K562 (cell line): ENCODE measurements at regions not wholly inside any gene's neighbourhood (a gene's known extent, or its start where the extent isn't known, plus 50 kb on each side); places are given as distances from the start of the nearest gene placed in this dataset.
A peak's percentile ranks its signal among the peaks of the same experiment; 100 is the strongest.

Experiments used
- ATAC-seq: fragments of 200-7000 bp; cut with Tn5 transposase; 3 replicates; pipeline ENCODE4 v1.9.1; 2020; ENCODE audit warnings: moderate library complexity
- BruUV-seq: library from RNA; stranded (reverse); fragments of 400-500 nt; replicated peaks from 2 replicates; lab custom pipeline; 2021; lab: Mats Ljungman, UMichigan
- CTCF ChIA-PET: fragments of 300-600 bp; formaldehyde crosslinking; extraction: SDS; loops from one replicate; lab custom pipeline; 2021; ENCODE audit warnings: low intra/inter-chr PET ratio; lab: Yijun Ruan, JAX
- POLR2A ChIA-PET: fragments of 300-600, 350-650 bp; sonication (Branson Sonifier 250); formaldehyde crosslinking; extraction: SDS; loops from one replicate; lab custom pipeline; 2021; ENCODE audit warnings: antibody characterized with exemption, inconsistent platforms; lab: Yijun Ruan, JAX
- DNase-seq, 4 experiments: peaks; one replicate each; pipeline versions ENCODE4 v3.0.0 to v3.0.0-alpha.2; 2011 to 2018; ENCODE audit warnings: low spot score in 3 of 4, mixed read lengths in 3 of 4; ENCODE audit errors: extremely low read depth in 1 of 4
- FAIRE-seq: peaks from 2 replicates; lab custom pipeline; 2011; peaks lifted over from hg19 to GRCh38; lab: Jason Lieb, UNC
- H2AFZ ChIP-seq: 2 replicates; pipeline ENCODE4 v1.6.0; 2011; ENCODE audit warnings: low read depth, low read length, control low read depth, inconsistent platforms
- H3K27ac ChIP-seq: fragments of 200-600 bp; 3 replicates; pipeline ENCODE4 v1.8.0; 2011; ENCODE audit warnings: low read depth, mild to moderate bottlenecking, control low read depth, inconsistent platforms, low read length, moderate library complexity, mixed read lengths; ENCODE audit errors: extremely low read depth
- H3K27me3 ChIP-seq, 2 experiments: fragments of 300-600 bp in 1 of 2; 2 replicates in 1 of 2; 3 replicates in 1 of 2; pipeline versions ENCODE4 v1.6.0 to v1.8.0; 2011; ENCODE audit warnings: inconsistent platforms in 2 of 2, low read length in 2 of 2, mild to moderate bottlenecking in 1 of 2, mixed read lengths in 1 of 2, moderate library complexity in 1 of 2; ENCODE audit not compliant: control insufficient read depth in 2 of 2, insufficient read depth in 2 of 2
- H3K36me3 ChIP-seq: fragments of 300-600 bp; 3 replicates; pipeline ENCODE4 v1.8.0; 2011; ENCODE audit warnings: mild to moderate bottlenecking, low read length, inconsistent platforms; ENCODE audit not compliant: control insufficient read depth, insufficient read depth
- H3K4me1 ChIP-seq, 2 experiments: fragments of 200-600 bp in 1 of 2; replicated peaks in 1 of 2; 2 replicates in 1 of 2; 3 replicates in 1 of 2; pipeline versions ENCODE4 v1.5.1 to v1.8.0; 2011; ENCODE audit warnings: inconsistent platforms in 2 of 2, low read length in 2 of 2, mild to moderate bottlenecking in 1 of 2, mixed read lengths in 1 of 2, moderate library complexity in 1 of 2; ENCODE audit not compliant: control insufficient read depth in 2 of 2, insufficient read depth in 2 of 2
- H3K4me2 ChIP-seq: 2 replicates; pipeline ENCODE4 v1.6.1; 2011; ENCODE audit warnings: low read length, control low read depth, inconsistent platforms, mixed read lengths; ENCODE audit not compliant: insufficient read depth
- H3K4me3 ChIP-seq: fragments of 200-600 bp; sonication (generic), shearing (Covaris generic); 2 replicates; pipeline ENCODE4 v1.5.1; 2016; ENCODE audit warnings: control low read depth, inconsistent platforms
- H3K79me2 ChIP-seq: fragments of 200-600 bp; 3 replicates; pipeline ENCODE4 v1.8.0; 2011; ENCODE audit warnings: low read length, inconsistent platforms; ENCODE audit not compliant: control insufficient read depth, insufficient read depth
- H3K9ac ChIP-seq, 2 experiments: 2 replicates each; pipeline versions ENCODE4 v1.6.0 to v1.6.1; 2011; ENCODE audit warnings: low read depth in 2 of 2, low read length in 2 of 2, control low read depth in 1 of 2, inconsistent platforms in 1 of 2, mild to moderate bottlenecking in 1 of 2, mixed read lengths in 1 of 2; ENCODE audit not compliant: insufficient read depth in 1 of 2
- H3K9me1 ChIP-seq: one replicate; pipeline ENCODE4 v1.6.0; 2011; ENCODE audit warnings: inconsistent platforms, mild to moderate bottlenecking, low read length, moderate library complexity; ENCODE audit not compliant: control insufficient read depth, insufficient read depth
- H3K9me3 ChIP-seq: replicated peaks from 2 replicates; pipeline ENCODE4 v1.5.1; 2011; ENCODE audit warnings: low read depth, low read length, inconsistent platforms; ENCODE audit not compliant: control insufficient read depth, insufficient read depth
- H4K20me1 ChIP-seq: replicated peaks from 2 replicates; pipeline ENCODE4 v1.6.1; 2011; ENCODE audit warnings: low read length, inconsistent platforms, mixed read lengths; ENCODE audit not compliant: control insufficient read depth, insufficient read depth
- C11orf30 ChIP-seq: fragments of 450-650 bp; IDR thresholded peaks from 2 replicates; pipeline ENCODE4 v1.6.1; 2016; ENCODE audit warnings: low read depth, mild to moderate bottlenecking
- ELF4 ChIP-seq: fragments of 450-650 bp; formaldehyde crosslinking; IDR thresholded peaks from 2 replicates; pipeline ENCODE4 v1.4.0; 2022; ENCODE audit warnings: missing genetic modification characterization
- EP400 ChIP-seq: fragments of 450-650 bp; IDR thresholded peaks from 2 replicates; pipeline ENCODE4 v1.6.1; 2017; ENCODE audit warnings: antibody characterized with exemption, mild to moderate bottlenecking, moderate library complexity
- MAFF ChIP-seq: IDR thresholded peaks from 2 replicates; pipeline ENCODE4 v1.6.1; 2012; ENCODE audit warnings: low read length, improper control_type of control experiment
- MAFG ChIP-seq: fragments of 450-650 bp; conservative IDR thresholded peaks from 2 replicates; pipeline ENCODE4 v1.6.1; 2016; ENCODE audit warnings: missing genetic modification characterization, missing compliant biosample characterization
- MAFK ChIP-seq: IDR thresholded peaks from 2 replicates; pipeline ENCODE4 v1.6.1; 2011; ENCODE audit warnings: low read length, improper control_type of control experiment
- MYC ChIP-seq, 2 experiments: fragments of 250-450 bp in 1 of 2; sonication (Bioruptor Pico) in 1 of 2; IDR thresholded peaks; 2 replicates each; pipeline versions ENCODE4 v1.5.1 to v1.6.1; 2012 to 2021; ENCODE audit warnings: low read depth in 2 of 2, borderline replicate concordance in 1 of 2, improper control_type of control experiment in 1 of 2, low read length in 1 of 2, mild to moderate bottlenecking in 1 of 2, moderate library complexity in 1 of 2
- NCOA1 ChIP-seq: fragments of 450-650 bp; IDR thresholded peaks from 2 replicates; pipeline ENCODE4 v1.6.1; 2016; ENCODE audit warnings: low read depth
- NFXL1 ChIP-seq: fragments of 450-650 bp; formaldehyde crosslinking; IDR thresholded peaks from 2 replicates; pipeline ENCODE4 v1.4.0; 2021; ENCODE audit warnings: mild to moderate bottlenecking
- PHF8 ChIP-seq: fragments of 200-600 bp; sonication (generic); IDR thresholded peaks from 2 replicates; pipeline ENCODE4 v1.6.1; 2012; ENCODE audit warnings: mixed run types, mild to moderate bottlenecking, inconsistent platforms, low read length, moderate library complexity, borderline replicate concordance
- RB1 ChIP-seq: fragments of 450-650 bp; IDR thresholded peaks from 2 replicates; pipeline ENCODE4 v1.6.1; 2017; ENCODE audit warnings: low read depth, mild to moderate bottlenecking
- SIN3B ChIP-seq: fragments of 450-650 bp; IDR thresholded peaks from 2 replicates; pipeline ENCODE4 v1.6.1; 2017; ENCODE audit warnings: low read depth, mild to moderate bottlenecking, moderate library complexity
- SMARCA5 ChIP-seq: fragments of 450-650 bp; IDR thresholded peaks from 2 replicates; pipeline ENCODE4 v1.6.1; 2016
- SOX6 ChIP-seq: fragments of 450-650 bp; IDR thresholded peaks from 2 replicates; pipeline ENCODE4 v1.6.1; 2014; ENCODE audit warnings: mild to moderate bottlenecking
- TAF7 ChIP-seq: fragments of 450-650 bp; IDR thresholded peaks from 2 replicates; pipeline ENCODE4 v1.6.1; 2016; ENCODE audit warnings: missing genetic modification characterization, missing compliant biosample characterization
- TAF9B ChIP-seq: fragments of 450-650 bp; IDR thresholded peaks from 2 replicates; pipeline ENCODE4 v1.6.1; 2018; ENCODE audit warnings: mild to moderate bottlenecking; ENCODE audit not compliant: partially characterized antibody
- TAL1 ChIP-seq: fragments of 450-650 bp; IDR thresholded peaks from 2 replicates; pipeline ENCODE4 v1.6.1; 2016; ENCODE audit warnings: mild to moderate bottlenecking
- TEAD1 ChIP-seq, 2 experiments: fragments of 450-650 bp in 1 of 2; sonication (generic) in 1 of 2; formaldehyde crosslinking; IDR thresholded peaks; 2 replicates each; pipeline versions ENCODE4 v1.4.0 to v1.8.0; 2020 to 2022; ENCODE audit warnings: mild to moderate bottlenecking in 2 of 2, missing genetic modification reagents in 1 of 2
- TGIF2 ChIP-seq: sonication (generic); formaldehyde crosslinking; IDR thresholded peaks from 2 replicates; pipeline ENCODE4 v1.8.1; 2022; ENCODE audit warnings: mild to moderate bottlenecking, missing genetic modification reagents, moderate library complexity
- YY1 ChIP-seq, 3 experiments: IDR thresholded peaks; 2 replicates each; pipeline ENCODE4 v1.6.1; 2011; ENCODE audit warnings: low read length in 2 of 3, mild to moderate bottlenecking in 2 of 3, moderate library complexity in 2 of 3, borderline replicate concordance in 1 of 3, control low read depth in 1 of 3, low read depth in 1 of 3; ENCODE audit not compliant: insufficient read depth in 3 of 3, insufficient replicate concordance in 2 of 3, control insufficient read depth in 1 of 3, insufficient read length in 1 of 3; ENCODE audit errors: extremely low read depth in 1 of 3
- ZBTB8A ChIP-seq: fragments of 450-650 bp; IDR thresholded peaks from 2 replicates; pipeline ENCODE4 v1.6.1; 2018; ENCODE audit warnings: mild to moderate bottlenecking, moderate library complexity; ENCODE audit not compliant: partially characterized antibody
- ZNF140 ChIP-seq: fragments of 250-450 bp; sonication (Bioruptor Pico); IDR thresholded peaks from 2 replicates; pipeline ENCODE4 v1.8.0; 2021; ENCODE audit warnings: moderate library complexity, mild to moderate bottlenecking, inconsistent platforms
- ZNF3 ChIP-seq: fragments of 250-450 bp; sonication (Bioruptor Pico); IDR thresholded peaks from 2 replicates; pipeline ENCODE4 v1.5.0; 2021; ENCODE audit warnings: mild to moderate bottlenecking, moderate library complexity
- ZNF316 ChIP-seq: fragments of 450-650 bp; IDR thresholded peaks from 2 replicates; pipeline ENCODE4 v1.6.1; 2016
- ZNF668 ChIP-seq: fragments of 250-450 bp; sonication (Bioruptor Pico); IDR thresholded peaks from 2 replicates; pipeline ENCODE4 v1.8.0; 2022; ENCODE audit warnings: mild to moderate bottlenecking, inconsistent platforms
- ZNF717 ChIP-seq: fragments of 250-450 bp; sonication (Bioruptor Pico); IDR thresholded peaks from 2 replicates; pipeline ENCODE4 v1.5.0; 2021
- WGBS: fragments of 100-300 bp; shearing (Covaris generic); methylation state at CpG from one replicate; pipeline ENCODE4 v1.1.6; 2016; ENCODE audit warnings: low coverage, mixed read lengths; ENCODE audit not compliant: insufficient coverage; ENCODE audit errors: missing lambda C conversion rate; 5-methylcytosine and 5-hydroxymethylcytosine counted together
- in situ Hi-C: fragments of 300-500 bp; cut with MboI; formaldehyde crosslinking; loops from 4 replicates; pipeline ENCODE4 v1.15.0; 2018; ENCODE audit warnings: inconsistent platforms, mixed read lengths
- intact Hi-C: fragments of 100-400 bp; cut with micrococcal nuclease; formaldehyde crosslinking; loops from 2 replicates; pipeline ENCODE4 v1.14.2; 2022
- TF ChIP-seq, protein P1 (sequence below): fragments of 250-450 bp; sonication (Bioruptor Pico); IDR thresholded peaks from 2 replicates; pipeline ENCODE4 v1.4.0; 2020; ENCODE audit warnings: mild to moderate bottlenecking

DNA sequence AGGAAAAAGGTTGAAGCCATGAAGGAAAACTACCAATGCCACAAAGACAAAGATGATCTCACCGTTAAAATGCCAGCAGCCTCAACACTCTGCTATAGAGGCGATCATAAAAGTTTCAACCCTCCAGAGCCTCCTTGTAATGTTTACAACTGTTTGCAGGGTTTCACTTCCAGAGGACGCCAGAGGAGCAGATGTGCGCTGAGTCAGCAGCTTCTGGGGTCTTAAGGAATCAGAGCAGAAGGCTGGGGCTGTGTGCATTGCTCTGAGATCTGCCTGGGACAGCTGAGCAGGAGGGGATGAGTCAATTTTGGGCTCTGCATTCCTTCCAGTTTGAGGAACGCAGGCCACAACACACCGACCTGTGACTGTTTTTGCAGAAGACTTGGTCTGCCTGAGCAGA lies 98.3 kb downstream of the TMEM130 start:
- Histone ChIP-seq H3K36me3 (no peaks in the 10 kb centered on the region), H3K9ac (no peak overlapping the region), H2AFZ (no peak overlapping the region), H3K4me1 (no peaks in the 10 kb centered on the region), H4K20me1 (no peaks in the 10 kb centered on the region), H3K9me1 (no peaks in the 10 kb centered on the region), H3K79me2 (no peaks in the 10 kb centered on the region), H3K9me3 (no peaks in the 10 kb centered on the region), H3K4me2 (no peak overlapping the region), H3K27ac (no peak overlapping the region), H3K27me3 (peaks cover 17 to 50% of the 10 kb centered on the region in 2 experiments), H3K4me3 (no peak overlapping the region)
- ATAC-seq (no peak; the same call in 2 of the 3 replicates), FAIRE-seq (no peak), DNase-seq (no peak)
- in situ Hi-C loops (no loop called here), intact Hi-C loops (no loop called here)
- CTCF ChIA-PET: no interaction called here
- BruUV-seq: no TSS peak
- WGBS: 0% methylated on average over 6 of the region's 6 CpGs
- POLR2A ChIA-PET: interaction anchor here (0.6 kb wide), 1 partner anchor 26 kb away, joined by 3 read pairs; no protein-coding TSS in a partner anchor
- TF ChIP-seq MYC (IDR thresholded peaks at IDR 0.05; ENCODE audit: low read depth, low read length) (no peak), MYC (CRISPR knock-in tag; IDR thresholded peaks at IDR 0.05; ENCODE audit: borderline replicate concordance, low read depth) (no peak), ZNF668 (CRISPR knock-in tag) (no peak), TAF7 (no peak), ZNF717 (CRISPR knock-in tag) (no peak), NFXL1 (no peak), MAFK (peak; percentile 64), MAFF (peak; percentile 51), TEAD1 (CRISPR knock-in tag; IDR thresholded peaks at IDR 0.05) (no peak), SOX6 (no peak), TGIF2 (CRISPR knock-in tag) (no peak), TAL1 (no peak), ZNF316 (peak; percentile 89), ZBTB8A (no peak), ZNF140 (CRISPR knock-in tag) (no peak), YY1 (IDR thresholded peaks at IDR 0.05; ENCODE audit: borderline replicate concordance in 1 of 3, control insufficient read depth in 1 of 3, extremely low read depth in 1 of 3, insufficient read depth in 3 of 3, insufficient read length in 1 of 3, insufficient replicate concordance in 2 of 3, low read depth in 1 of 3, low read length in 2 of 3) (no peak), SIN3B (no peak), RB1 (no peak), ZNF3 (CRISPR knock-in tag) (no peak), C11orf30 (peak; percentile 84), MAFG (tag) (peak; percentile 79), PHF8 (no peak), ELF4 (CRISPR knock-in tag) (no peak), SMARCA5 (no peak), EP400 (no peak), NCOA1 (no peak), TAF9B (no peak)
- TF ChIP-seq, protein P1, sequence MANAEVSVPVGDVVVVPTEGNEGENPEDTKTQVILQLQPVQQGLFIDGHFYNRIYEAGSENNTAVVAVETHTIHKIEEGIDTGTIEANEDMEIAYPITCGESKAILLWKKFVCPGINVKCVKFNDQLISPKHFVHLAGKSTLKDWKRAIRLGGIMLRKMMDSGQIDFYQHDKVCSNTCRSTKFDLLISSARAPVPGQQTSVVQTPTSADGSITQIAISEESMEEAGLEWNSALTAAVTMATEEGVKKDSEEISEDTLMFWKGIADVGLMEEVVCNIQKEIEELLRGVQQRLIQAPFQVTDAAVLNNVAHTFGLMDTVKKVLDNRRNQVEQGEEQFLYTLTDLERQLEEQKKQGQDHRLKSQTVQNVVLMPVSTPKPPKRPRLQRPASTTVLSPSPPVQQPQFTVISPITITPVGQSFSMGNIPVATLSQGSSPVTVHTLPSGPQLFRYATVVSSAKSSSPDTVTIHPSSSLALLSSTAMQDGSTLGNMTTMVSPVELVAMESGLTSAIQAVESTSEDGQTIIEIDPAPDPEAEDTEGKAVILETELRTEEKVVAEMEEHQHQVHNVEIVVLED (CRISPR knock-in tag): no peak
